AG09309 (cell line): ENCODE measurements at regions not wholly inside any gene's neighbourhood (a gene's known extent, or its start where the extent isn't known, plus 50 kb on each side); places are given as distances from the start of the nearest gene placed in this dataset.

ENCODE experiments used
- DNase-seq: peaks from one replicate; pipeline ENCODE4 v3.0.0-alpha.2; 2010; ENCODE audit warnings: low read depth
- H3K4me3 ChIP-seq: 2 replicates; pipeline ENCODE4 v1.5.1; 2011; ENCODE audit warnings: mild to moderate bottlenecking, low read depth, low read length, moderate library complexity; ENCODE audit not compliant: control insufficient read depth
- TF ChIP-seq, protein P1 (sequence below): IDR thresholded peaks from 2 replicates; pipeline ENCODE4 v1.5.1; 2011; ENCODE audit warnings: mild to moderate bottlenecking, low read depth, low read length, inconsistent platforms; ENCODE audit not compliant: insufficient read depth, control insufficient read depth; ENCODE audit errors: missing control alignments

- DNase-seq, result no peak
- TF ChIP-seq, protein P1, sequence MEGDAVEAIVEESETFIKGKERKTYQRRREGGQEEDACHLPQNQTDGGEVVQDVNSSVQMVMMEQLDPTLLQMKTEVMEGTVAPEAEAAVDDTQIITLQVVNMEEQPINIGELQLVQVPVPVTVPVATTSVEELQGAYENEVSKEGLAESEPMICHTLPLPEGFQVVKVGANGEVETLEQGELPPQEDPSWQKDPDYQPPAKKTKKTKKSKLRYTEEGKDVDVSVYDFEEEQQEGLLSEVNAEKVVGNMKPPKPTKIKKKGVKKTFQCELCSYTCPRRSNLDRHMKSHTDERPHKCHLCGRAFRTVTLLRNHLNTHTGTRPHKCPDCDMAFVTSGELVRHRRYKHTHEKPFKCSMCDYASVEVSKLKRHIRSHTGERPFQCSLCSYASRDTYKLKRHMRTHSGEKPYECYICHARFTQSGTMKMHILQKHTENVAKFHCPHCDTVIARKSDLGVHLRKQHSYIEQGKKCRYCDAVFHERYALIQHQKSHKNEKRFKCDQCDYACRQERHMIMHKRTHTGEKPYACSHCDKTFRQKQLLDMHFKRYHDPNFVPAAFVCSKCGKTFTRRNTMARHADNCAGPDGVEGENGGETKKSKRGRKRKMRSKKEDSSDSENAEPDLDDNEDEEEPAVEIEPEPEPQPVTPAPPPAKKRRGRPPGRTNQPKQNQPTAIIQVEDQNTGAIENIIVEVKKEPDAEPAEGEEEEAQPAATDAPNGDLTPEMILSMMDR, result no peak
- H3K4me3 ChIP-seq, result no peak overlapping the region
These were observed 191.2 kb upstream of the PDZRN3 start for GRCh38 chr3:73815966-73816365.

GRCh38 chr3:73813692-73814292, 189.1 kb upstream of the PDZRN3 start:
- no peak for DNase-seq
- TF ChIP-seq, protein P1, result no peak

GRCh38 chr3:73813291-73813690, 188.6 kb upstream of the PDZRN3 start:
- TF ChIP-seq, protein P1, result no peak
- no peak for DNase-seq
- no peak overlapping the region for H3K4me3 ChIP-seq

More at GRCh38 chr3:73813692-73814292, 189.1 kb upstream of the PDZRN3 start:
- H3K4me3 ChIP-seq, result no peak overlapping the region

DNA sequence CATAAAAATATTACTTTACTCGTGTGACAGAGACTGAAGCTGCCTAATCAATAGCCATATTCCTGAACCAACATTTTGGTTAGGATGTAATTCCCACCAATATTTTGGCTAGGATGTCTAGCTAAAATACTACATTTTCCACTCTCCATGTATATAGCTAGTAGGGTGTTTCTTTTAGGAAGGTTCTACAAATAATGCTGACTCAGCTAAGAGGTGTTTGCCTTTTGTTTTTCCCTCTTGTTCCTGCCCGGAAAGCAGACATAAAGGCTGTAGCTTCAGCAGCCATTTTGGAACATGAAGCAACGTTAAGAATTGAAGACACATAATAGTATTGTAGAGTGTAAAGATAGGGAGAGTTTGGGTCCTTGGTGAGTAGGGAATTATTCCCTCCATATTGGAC, 187.3 kb upstream of the PDZRN3 start:
- H3K4me3 ChIP-seq, result no peak overlapping the region

GRCh38 chr3:73808862-73809509, 184.2 kb upstream of the PDZRN3 start:
- H3K4me3 ChIP-seq, result no peak overlapping the region
- TF ChIP-seq, protein P1, result no peak
- no peak for DNase-seq

More for the DNA sequence above, 187.3 kb upstream of the PDZRN3 start:
- no peak for DNase-seq
- TF ChIP-seq, protein P1, result no peak

GRCh38 chr3:73805435-73805834, 180.7 kb upstream of the PDZRN3 start:
- TF ChIP-seq, protein P1, result no peak
- no peak for DNase-seq
- no peak overlapping the region for H3K4me3 ChIP-seq

GRCh38 chr3:73804204-73804603, 179.5 kb upstream of the PDZRN3 start:
- TF ChIP-seq, protein P1, result no peak
- no peak overlapping the region for H3K4me3 ChIP-seq
- no peak for DNase-seq
